MCF 10A (cell line): ENCODE measurements at regions not wholly inside any gene's neighbourhood (a gene's known extent, or its start where the extent isn't known, plus 50 kb on each side); places are given as distances from the start of the nearest gene placed in this dataset.
A peak's percentile ranks its signal among the peaks of the same experiment; 100 is the strongest.

Source experiments
- BruUV-seq: library from RNA; stranded (reverse); fragments of 400-500 nt; replicated peaks from 2 replicates; lab custom pipeline; 2021; lab: Mats Ljungman, UMichigan
- CTCF ChIA-PET: fragments of 300-600 bp; sonication (Branson Sonifier 250); formaldehyde crosslinking; extraction: SDS; loops from one replicate; lab custom pipeline; 2021; ENCODE audit warnings: antibody characterized with exemption, inconsistent platforms; lab: Yijun Ruan, JAX
- POLR2A ChIA-PET: fragments of 300-600, 350-650 bp; sonication (Branson Sonifier 250); formaldehyde crosslinking; extraction: SDS; loops from one replicate; lab custom pipeline; 2020; ENCODE audit warnings: antibody characterized with exemption, inconsistent platforms; lab: Yijun Ruan, JAX
- DNase-seq: peaks from one replicate; pipeline ENCODE4 v3.0.0-alpha.2; 2018; ENCODE audit not compliant: unreplicated experiment
- H3K27ac Mint-ChIP-seq: one replicate; pipeline ENCODE4 v1.8.0; 2022; ENCODE audit warnings: mild to moderate bottlenecking, low read depth, mixed read lengths; ENCODE audit not compliant: unreplicated experiment
- H3K27me3 Mint-ChIP-seq: one replicate; pipeline ENCODE4 v1.8.0; 2022; ENCODE audit warnings: mixed read lengths; ENCODE audit not compliant: insufficient read depth, unreplicated experiment
- H3K36me3 Mint-ChIP-seq: one replicate; pipeline ENCODE4 v1.8.0; 2022; ENCODE audit warnings: mild to moderate bottlenecking, moderate library complexity, mixed read lengths; ENCODE audit not compliant: insufficient read depth, unreplicated experiment
- H3K4me1 Mint-ChIP-seq: one replicate; pipeline ENCODE4 v1.8.0; 2022; ENCODE audit warnings: mixed read lengths; ENCODE audit not compliant: insufficient read depth, unreplicated experiment
- H3K4me3 Mint-ChIP-seq: one replicate; pipeline ENCODE4 v1.8.0; 2022; ENCODE audit warnings: mild to moderate bottlenecking, moderate library complexity, mixed read lengths; ENCODE audit not compliant: unreplicated experiment
- H3K9me3 Mint-ChIP-seq: one replicate; pipeline ENCODE4 v1.8.0; 2022; ENCODE audit warnings: mixed read lengths; ENCODE audit not compliant: unreplicated experiment
- CTCF ChIP-seq: fragments of 200-600 bp; IDR thresholded peaks from one replicate; pipeline ENCODE4 v1.8.0; 2022; ENCODE audit warnings: antibody characterized with exemption, mild to moderate bottlenecking; ENCODE audit not compliant: unreplicated experiment
- intact Hi-C: fragments of 100-400 bp; cut with micrococcal nuclease; formaldehyde crosslinking; loops from 2 replicates; pipeline ENCODE4 v1.14.1; 2022

GRCh38 chr6:167697316-167697715, 129.4 kb upstream of the AFDN start:
- H3K4me3 Mint-ChIP-seq, result no peak overlapping the region
- no peaks in the 10 kb centered on the region for H3K36me3 Mint-ChIP-seq
- no peaks in the 10 kb centered on the region for H3K9me3 Mint-ChIP-seq
- BruUV-seq, result no TSS peak
- H3K4me1 Mint-ChIP-seq, result no peaks in the 10 kb centered on the region
- H3K27ac Mint-ChIP-seq, result no peak overlapping the region
- H3K27me3 Mint-ChIP-seq, result peaks cover 7% of the 10 kb centered on the region
- ChIA-PET CTCF (interaction anchor here (0.7 kb wide), 1 partner anchor 203 kb away, joined by 3 read pairs; no protein-coding TSS in a partner anchor), POLR2A (no interaction called here)
- intact Hi-C loops, result no loop called here
- no peak for DNase-seq
- no peak for TF ChIP-seq CTCF

- intact Hi-C loops, result no loop called here
- H3K27ac Mint-ChIP-seq, result no peak overlapping the region
- no peaks in the 10 kb centered on the region for H3K36me3 Mint-ChIP-seq
- H3K4me1 Mint-ChIP-seq, result no peaks in the 10 kb centered on the region
- no peak for DNase-seq
- no peak for TF ChIP-seq CTCF
- H3K4me3 Mint-ChIP-seq, result no peak overlapping the region
- BruUV-seq, result no TSS peak
- no peaks in the 10 kb centered on the region for H3K9me3 Mint-ChIP-seq
- ChIA-PET POLR2A (no interaction called here), CTCF (no interaction called here)
- H3K27me3 Mint-ChIP-seq, result no peaks in the 10 kb centered on the region
These were observed 128.2 kb upstream of the AFDN start for GRCh38 chr6:167698540-167698939.

GRCh38 chr6:167699141-167699931, 127.4 kb upstream of the AFDN start:
- H3K4me1 Mint-ChIP-seq, result no peaks in the 10 kb centered on the region
- CTCF ChIA-PET, result no interaction called here
- H3K36me3 Mint-ChIP-seq, result no peaks in the 10 kb centered on the region
- no peak overlapping the region for H3K27ac Mint-ChIP-seq
- intact Hi-C loops, result no loop called here
- POLR2A ChIA-PET, result no interaction called here
- H3K9me3 Mint-ChIP-seq, result no peaks in the 10 kb centered on the region
- H3K27me3 Mint-ChIP-seq, result no peaks in the 10 kb centered on the region
- no peak for TF ChIP-seq CTCF
- H3K4me3 Mint-ChIP-seq, result no peak overlapping the region
- DNase-seq, result peak; percentile 17
- BruUV-seq, result no TSS peak

- no peaks in the 10 kb centered on the region for H3K4me1 Mint-ChIP-seq
- POLR2A ChIA-PET, result no interaction called here
- H3K4me3 Mint-ChIP-seq, result no peak overlapping the region
- CTCF ChIA-PET, result no interaction called here
- no peaks in the 10 kb centered on the region for H3K36me3 Mint-ChIP-seq
- H3K27ac Mint-ChIP-seq, result no peak overlapping the region
- BruUV-seq, result no TSS peak
- no peaks in the 10 kb centered on the region for H3K9me3 Mint-ChIP-seq
- intact Hi-C loops, result no loop called here
- DNase-seq, result peak; percentile 9
- no peaks in the 10 kb centered on the region for H3K27me3 Mint-ChIP-seq
- TF ChIP-seq CTCF, result no peak
These were observed 126.5 kb upstream of the AFDN start for GRCh38 chr6:167700199-167700598.
